Gastroesophageal sphincter (tissue), 3 donors: ENCODE measurements at regions not wholly inside any gene's neighbourhood (a gene's known extent, or its start where the extent isn't known, plus 50 kb on each side); places are given as distances from the start of the nearest gene placed in this dataset.

Source experiments
- CTCF ChIP-seq, 4 experiments: fragments of 200-600 bp in 2 of 4; fragments of 450-650 bp in 2 of 4; sonication (generic) in 1 of 4; IDR thresholded peaks; one replicate each; pipeline ENCODE4 v1.5.1; 2017 to 2019; ENCODE audit warnings: antibody characterized with exemption in 4 of 4, mild to moderate bottlenecking in 2 of 4, moderate library complexity in 2 of 4
- EP300 ChIP-seq: sonication (generic); formaldehyde crosslinking; IDR thresholded peaks from one replicate; pipeline ENCODE4 v1.6.1; 2017; ENCODE audit warnings: antibody characterized with exemption, mild to moderate bottlenecking

DNA sequence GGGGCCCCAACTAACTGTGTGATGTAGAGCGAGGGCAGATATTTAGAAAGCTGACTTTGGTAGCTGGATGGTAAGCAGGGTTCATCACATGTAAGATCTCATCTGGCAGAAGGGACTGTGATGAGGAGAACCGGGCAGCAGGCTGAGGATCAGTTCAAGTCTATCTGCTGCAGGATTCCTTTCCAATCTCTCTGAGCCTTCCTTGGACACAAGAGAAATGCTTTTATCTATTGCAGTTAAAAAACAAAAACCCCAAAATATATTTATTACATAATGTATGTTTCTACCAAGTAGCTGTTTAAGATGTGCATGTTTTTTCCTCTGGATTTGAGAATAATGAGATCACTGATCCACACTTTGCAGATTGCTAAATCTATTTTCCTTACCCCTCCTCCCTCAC, 411.5 kb downstream of the RAP2B start:
- TF ChIP-seq CTCF (IDR thresholded peaks at IDR 0.05), result no peak
- TF ChIP-seq EP300, result no peak
